Medulla oblongata (tissue), 1 donor: ENCODE measurements at regions not wholly inside any gene's neighbourhood (a gene's known extent, or its start where the extent isn't known, plus 50 kb on each side); places are given as distances from the start of the nearest gene placed in this dataset.
"Not testable (repeated sequence)": the region's sequence is repeated elsewhere in the genome, so short reads cannot be mapped to it uniquely, and the experiment has no call there.

Source experiments
- DNase-seq: peaks from one replicate; pipeline ENCODE4 v3.0.0-alpha.2; 2015; ENCODE audit errors: extremely low spot score

DNA sequence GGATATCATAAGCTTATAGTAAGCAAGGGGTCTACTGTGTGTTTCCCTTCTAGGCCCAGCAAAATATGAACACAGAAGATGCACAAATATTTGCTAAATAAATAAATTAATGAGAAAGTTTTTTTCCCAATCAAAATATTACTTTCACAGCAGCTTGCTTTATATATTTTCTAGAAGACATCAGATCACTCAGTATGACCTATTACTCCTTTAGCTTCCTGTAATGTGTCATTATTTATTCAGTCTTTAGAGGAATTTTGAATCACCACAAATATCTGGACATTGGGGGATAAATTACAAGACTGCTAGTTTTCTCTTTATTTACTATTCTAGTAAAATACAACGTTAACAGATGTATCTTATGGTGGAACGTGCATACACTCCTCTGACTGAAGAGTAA is 765.8 kb upstream of the POM121L12 start:
- no peak for DNase-seq

DNA sequence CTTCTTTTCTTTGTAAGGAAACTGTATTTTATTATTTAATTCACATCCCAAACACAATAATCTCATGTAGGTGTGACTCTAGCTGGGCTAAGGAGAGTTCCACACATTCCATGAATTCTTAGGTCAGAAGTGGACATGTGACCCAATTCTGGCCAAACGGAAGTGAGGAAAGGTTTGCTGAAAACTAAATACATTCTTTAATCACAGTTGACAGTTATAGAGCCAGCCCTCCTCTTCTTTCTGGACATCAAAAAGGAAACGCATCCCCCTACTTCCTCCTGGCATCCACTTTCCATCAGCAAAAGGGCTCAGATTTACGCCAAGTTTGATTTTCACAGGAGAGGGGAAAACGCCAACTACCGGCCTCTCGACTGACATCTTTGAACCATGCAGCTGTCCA is 774.4 kb upstream of the POM121L12 start:
- DNase-seq = no peak

DNA sequence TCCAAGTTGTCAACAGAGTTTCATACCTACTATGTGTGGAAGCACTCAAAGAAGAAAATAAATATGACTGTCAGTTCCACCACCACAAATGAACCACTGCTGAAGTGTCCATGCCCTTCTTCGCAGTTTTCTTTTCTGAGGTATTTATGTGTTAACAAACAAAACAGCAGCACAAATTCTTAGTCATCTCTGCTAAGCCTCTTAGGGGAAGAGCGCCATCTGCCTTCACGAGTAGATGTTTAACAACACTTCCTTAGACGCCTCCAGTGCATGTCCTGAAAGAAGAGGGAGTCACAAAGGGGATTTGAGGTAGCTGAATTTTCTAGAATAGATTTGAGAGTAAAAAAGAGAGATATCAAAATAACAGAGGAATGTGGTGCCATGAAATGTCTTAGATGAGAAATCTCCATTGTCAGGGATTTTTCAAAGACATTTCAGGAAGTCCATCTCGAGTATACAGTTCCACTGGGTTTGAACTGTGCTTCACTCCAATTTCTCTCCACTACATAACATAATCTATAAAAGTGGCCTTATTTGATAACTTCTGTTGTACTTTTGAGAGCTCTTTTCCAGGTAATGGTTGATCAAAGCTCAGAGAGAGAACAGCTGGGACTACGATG is 775.3 kb upstream of the POM121L12 start:
- DNase-seq = no peak

DNA sequence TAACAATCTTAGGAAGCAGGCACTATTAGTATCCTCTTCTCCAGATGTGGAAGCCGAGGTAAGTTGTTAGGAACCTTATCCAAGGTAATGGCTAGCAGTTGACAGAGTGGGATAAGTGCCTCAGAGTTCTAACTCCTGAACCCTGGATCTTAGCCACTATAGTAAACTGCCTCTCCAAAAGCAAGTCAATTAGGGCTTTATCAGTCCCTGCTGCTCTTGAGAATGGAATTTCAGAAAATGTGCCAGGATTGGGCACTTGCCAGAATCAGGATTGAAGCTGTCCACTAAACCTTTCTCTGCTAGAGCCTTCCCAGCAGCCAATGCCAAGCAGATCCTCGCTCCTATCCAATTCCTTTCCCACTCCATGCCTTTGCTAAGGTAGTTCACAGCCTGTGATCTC is 777.5 kb upstream of the POM121L12 start:
- DNase-seq = no peak

DNA sequence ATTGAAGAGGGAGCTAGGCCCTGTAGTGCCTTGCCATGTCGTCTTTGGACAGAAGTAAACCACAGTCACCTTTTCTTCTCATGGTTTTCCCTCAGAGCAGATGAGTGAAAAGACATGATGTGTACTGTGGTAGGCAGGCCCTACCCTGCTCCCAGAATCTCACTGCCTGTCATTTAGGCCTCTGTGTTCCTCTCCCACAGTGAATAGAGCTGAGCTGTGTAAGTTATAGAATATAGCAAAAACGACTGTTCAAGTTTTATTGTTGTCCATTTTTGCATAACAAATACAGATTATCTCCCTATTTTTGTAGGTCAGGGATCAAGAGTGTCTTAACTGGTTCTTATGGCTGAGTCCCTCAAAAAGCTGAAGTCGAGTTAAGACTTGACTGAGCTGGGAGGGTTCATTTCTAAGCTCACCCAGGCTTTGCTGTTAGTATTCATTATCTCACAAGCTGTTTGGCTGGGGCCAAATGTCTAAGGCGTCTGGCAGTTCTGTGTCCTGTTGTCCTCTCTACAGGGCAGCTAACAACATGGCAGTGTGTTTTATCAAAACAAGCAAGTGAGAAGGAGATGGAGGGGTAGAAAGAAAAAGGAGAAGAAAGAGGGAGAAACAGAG is 780.9 kb upstream of the POM121L12 start:
- no peak for DNase-seq

DNA sequence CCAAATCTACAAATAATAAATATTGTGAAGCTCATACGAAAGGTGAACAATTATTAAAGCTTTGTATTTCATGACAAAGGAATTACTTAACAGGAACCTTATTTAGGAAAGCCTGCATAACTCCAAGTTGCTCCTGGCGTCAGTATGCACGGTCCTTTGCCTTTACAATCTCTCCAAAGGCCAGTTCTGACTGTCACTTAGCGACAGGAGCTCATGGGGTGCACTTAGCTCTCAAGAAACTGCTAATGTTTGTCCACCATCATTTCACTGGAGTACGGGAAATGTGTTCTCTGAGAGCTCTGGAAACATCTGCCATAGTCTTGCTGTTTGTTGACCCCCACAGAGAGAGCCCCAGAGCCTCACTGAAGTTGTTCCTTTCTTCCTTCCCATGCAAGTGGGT is 781.5 kb upstream of the POM121L12 start:
- DNase-seq = no peak

DNA sequence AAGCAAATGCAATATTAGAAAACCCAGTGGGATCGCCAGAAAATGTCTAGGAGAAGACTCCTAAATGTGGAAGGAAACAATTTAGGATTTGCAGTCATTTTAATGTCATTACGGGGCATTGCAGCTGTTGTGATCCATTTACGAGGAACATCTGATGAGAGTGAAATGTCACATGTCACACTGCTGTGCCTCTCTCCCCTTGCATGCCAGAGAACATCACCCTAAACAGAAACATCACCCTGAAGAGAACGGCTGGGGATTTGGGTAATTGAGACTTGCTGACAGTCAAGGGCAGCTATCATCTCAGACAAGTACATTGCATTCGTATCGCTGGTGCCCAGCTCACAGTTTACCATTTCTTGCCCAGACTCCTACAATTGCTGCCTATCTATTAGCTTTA is 785.7 kb upstream of the POM121L12 start:
- DNase-seq = no peak

DNA sequence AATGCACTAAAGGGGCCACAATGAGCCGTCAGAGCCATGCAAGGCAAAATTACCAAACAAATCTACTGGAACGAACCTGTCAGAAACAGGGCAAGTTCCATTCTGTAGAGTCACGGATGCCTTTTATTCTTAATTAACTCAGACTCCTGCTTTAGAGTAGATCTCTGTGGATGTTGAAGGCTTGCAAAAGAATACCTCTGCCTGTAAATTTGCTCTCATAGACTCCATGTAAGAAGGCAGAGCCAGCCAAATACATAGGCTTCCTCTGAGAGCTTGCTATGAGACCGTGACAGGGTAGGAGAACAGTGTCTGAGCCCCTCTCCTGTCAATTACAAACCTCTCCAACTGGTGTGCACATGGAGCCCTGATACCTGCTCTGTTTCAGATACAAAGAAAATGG is 787.9 kb upstream of the POM121L12 start:
- no peak for DNase-seq

DNA sequence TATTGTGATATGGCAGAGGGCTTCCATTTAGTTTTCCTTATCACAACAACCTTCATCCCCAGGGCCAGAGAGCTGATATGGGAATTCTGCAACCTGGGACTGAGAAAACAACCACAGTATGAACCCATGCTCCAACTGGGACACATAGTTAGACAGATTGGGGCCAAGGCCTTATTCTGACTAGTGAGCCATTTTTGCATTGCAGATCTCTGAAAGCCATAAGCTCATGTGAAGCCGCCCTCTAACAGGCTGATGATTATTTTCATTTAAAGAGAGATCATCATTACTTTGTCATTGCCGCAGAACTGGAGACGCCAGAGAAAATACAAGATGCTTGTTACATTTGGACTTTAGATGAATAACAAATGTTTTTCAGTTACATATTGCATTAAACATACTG is 791.7 kb upstream of the POM121L12 start:
- no peak for DNase-seq

DNA sequence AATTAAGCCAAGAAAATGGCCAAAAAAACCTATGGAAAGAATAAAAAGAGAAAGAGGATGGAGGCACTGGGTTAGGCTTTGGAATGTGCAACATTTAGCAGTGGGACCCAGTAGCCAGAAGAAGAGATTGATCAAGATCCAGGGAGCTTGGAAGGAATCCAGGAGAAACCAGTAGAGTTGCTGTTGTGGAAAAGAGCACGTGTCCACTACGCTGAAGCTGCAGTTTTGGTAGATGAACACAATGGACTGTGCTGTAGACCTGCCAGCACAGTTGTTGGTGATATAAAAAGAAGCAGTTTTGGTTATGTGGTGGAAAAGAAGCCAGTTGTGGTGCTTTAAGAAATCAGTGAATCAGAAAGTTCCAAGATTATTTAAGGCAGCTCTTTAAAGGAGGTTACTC is 802.2 kb upstream of the POM121L12 start:
- no peak for DNase-seq

DNA sequence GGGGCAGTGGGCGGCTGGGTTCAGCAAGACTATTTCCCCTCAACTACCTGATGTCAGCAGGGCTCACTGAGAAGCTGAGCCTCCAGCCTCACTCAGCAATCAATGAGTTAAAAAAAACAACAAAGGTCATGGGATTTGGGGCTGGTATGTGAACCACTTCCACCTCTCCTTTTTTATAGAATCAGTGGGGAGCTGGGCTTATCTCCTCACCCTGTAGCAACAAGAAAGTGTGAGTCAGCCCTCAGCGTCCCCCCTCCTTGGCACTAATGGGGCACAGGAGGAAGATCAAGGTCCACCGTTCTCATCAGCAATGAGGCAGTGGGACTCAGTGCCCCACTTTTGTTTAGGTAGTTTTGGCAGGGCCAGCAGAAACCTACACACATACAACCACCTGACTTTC is 823.5 kb upstream of the POM121L12 start:
- DNase-seq = no peak

DNA sequence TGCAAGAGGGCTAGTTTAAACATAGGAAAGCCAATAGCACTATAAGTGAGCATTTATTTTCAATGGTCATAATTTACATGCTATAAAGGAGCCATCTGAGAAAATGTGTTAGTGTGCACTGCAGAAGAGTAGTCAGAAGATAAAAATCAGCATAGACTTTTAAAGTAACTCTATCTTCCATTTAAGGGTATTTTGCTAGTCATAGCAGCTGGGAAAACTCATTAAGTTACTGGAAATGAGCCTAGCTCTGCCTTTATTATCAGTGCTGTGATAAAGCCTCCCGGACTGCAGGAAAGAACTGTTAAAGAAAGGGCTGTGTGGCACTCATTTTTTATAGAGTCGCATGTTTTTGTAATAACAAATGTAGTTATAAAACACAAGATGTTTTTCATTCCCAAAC is 825.8 kb upstream of the POM121L12 start:
- no peak for DNase-seq

DNA sequence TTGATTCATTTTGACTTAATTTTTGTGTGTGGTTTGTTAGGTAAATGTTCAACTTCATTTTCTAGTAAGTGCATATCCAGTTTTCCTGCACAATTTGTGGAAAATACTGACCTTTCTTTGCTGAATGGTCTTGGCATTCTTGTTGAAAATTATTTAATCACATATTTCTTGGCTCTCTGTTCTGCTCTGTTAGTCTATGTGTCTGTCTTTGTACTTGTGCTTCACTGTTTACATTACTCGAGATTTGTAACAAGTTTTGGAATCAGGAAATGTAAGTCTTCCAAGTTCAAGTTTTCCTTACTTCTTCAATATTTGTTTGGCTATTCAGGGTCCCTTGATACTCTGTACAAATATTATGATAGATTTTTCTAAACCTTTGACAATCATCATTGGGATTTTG is 838.2 kb upstream of the POM121L12 start:
- DNase-seq = no peak

DNA sequence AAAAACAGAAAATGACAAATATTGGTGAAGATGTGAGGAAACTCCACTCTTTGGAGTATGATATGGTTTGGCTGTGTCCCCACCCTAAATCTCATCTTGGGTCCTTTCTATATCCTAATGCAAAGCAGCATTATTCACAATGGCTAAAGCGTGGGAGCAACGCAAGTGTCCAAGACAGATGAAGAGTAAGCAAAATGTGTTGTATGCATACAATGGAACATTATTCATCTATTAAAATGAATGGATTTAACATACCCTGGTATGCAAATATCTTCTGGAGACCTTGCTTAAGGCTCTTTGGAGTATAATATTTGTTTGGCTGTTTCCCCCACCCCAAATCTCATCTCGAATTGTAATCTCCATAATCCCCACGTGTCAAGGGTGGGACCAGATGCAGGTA is 839.8 kb upstream of the POM121L12 start:
- DNase-seq = no peak

DNA sequence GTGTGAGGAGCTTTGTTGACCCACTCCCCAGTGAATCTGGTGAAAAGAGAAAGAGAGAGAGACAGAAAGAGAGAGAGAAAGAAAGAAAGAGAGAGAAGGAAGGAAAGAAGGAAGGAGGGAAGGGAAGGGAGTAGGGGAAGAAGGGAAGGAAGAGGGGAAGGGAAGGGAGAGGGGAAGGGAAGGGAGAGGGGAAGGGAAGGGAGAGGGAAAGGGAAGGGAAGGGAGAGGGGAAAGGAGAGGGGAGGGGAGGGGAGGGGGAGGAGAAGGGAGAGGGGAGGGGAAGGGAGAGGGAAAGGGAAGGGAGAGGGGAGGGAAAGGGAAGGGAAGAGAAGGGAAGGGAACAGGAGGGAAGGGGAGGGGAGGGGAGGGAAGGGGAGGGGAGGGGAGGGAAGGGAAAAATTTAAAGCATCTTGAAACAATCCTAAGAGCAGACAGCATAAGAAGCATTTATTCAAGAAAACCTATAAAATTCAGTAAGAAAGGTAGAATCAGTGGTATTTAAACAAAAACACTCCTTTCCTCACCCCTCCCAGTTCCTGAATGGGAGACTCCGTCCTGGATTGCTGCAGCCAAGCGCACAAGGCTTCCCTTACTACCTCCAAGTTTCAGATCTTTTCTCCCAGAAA is 846.2 kb upstream of the POM121L12 start:
- DNase-seq = no peak

DNA sequence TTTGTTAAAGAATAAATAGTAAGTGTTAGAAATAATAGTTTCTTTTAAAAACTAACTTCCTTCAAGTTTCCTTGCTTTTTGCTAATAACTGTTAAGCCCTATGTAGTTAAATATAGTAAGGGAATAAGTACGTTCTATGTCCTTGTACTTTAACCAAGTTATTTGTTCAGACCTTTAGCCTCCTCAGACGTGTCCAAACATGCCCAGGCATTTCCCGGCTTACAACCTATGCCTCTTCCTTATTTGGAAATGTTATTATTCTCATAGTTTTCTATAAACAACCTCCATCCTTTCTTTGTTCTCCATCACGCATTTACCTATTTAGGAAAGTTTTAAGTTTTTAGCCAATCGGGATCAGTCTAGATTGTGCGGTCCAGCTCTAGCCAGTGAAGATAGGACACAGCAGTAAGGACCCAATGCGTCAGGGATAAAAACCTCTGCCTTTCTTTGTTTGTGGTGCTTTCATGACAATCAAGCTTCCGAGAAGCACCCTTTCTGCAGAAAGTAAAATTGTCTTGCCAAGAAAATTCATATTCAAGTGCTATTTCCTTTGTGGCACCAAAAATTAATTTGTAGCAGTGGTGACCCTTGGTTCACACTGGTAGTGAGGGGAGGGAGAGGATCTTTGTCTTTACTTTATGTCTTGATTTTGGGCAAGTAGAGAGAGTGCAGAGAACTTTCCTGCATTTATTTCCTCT is 851.3 kb upstream of the POM121L12 start:
- DNase-seq = no peak

DNA sequence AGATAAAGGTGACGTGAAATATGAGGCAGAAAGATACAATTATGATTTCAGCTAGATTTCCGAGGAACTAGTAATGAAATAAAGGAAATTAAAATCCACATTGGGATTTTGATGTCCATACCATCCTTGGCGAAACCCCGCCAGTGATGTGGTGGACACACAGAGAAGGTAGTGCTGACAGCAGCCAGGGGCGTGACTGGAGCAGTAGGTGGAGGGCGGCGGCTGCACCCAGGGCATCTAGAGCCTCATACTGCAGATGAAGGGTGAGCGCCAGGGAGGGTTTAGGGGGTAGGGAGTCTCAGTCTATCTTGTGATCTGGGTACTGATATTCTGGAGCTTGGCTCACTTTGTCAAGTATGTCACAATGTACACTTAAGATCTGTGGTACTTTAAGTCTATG is 855.5 kb upstream of the POM121L12 start:
- DNase-seq = no peak

DNA sequence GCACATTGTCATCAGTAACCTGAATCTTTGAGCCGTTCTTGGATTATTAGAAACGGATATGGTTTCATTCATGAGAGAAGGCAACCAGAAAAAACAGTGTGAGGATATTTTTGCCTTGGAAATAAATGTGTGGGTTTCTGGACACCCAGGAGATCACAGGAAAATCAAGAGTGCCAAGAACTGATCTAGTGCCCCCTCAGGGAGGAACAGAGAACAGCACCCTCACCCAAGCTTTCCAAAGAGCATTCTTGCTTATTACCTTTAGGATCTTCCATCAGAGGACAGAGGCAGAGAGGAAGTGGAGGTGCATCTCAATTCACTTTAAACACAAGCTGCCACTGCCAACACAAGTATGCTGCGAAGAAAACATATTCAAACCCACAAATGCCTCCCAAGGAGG is 851.5 kb upstream of the COBL start:
- DNase-seq = no peak

DNA sequence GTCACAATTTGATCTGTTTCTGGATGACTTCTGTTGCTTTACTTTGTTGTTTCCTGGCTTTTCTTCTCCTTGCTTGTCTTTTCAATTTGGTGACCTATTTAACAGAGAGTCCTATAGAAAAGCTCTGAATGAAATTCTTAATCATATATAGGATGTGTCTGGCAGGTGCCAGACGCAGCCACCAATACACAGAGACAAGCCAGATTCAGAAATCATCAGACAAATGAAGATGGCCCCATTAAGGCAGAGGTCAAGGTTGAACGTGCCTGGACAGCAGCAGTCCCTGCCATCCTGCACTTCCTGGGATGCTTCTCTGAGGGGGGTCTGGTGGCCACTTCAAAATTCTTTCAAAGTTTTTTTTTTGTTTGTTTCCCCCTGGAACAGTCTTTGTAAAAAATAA is 846.7 kb upstream of the COBL start:
- no peak for DNase-seq

DNA sequence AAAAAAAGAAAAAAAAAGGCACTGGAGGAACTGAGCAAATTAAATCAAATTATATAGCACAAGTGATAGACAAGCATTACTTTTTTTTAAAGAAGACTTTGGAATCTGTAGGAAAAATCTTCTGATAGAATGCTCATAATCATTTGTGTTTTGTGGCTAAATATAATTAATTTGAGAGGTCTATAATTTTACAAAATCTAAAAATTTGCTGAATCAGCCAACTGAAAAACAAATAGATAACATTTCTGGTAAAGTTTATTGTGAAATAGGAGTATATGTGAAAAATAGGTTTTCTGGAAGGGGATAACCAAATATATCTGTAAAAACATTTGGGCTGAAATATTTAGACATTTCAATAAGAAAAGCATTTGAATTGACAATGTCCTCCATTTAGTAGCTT is 844.9 kb upstream of the COBL start:
- no peak for DNase-seq

DNA sequence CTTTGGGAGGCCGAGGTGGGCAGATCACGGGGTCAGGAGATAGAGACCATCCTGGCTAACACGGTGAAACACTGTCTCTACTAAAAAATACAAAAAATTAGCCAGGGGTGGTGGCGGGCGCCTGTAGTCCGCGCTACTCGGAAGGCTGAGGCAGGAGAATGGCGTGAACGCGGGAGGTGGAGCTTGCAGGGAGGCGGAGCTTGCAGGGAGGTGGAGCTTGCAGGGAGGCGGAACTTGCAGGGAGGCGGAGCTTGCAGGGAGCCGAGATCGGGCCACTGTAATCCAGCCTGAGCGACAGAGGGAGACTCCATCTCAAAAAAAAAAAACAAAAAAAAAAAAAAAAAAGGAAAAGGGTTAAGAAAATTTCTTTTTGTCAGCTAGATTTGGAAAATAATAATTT is 842.8 kb upstream of the COBL start:
- not testable (repeated sequence) for DNase-seq

DNA sequence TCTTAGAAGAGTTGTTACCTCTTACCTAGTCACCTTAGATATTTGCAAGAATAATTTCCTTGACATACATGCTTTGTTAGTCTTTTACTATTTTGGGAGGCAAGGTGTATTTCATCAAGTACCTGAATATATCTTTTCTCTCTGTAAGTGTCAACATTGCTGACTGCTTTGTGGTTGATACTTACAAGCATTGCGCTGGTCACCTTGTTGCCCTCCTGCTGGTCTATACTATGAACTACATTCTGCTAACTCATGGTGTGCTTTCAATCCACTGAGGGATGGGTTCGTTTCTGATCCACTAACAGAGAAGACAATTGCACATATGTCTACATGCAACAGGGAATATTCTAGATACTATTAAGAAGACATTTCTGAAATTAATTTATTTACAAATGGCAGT is 837.8 kb upstream of the COBL start:
- no peak for DNase-seq

DNA sequence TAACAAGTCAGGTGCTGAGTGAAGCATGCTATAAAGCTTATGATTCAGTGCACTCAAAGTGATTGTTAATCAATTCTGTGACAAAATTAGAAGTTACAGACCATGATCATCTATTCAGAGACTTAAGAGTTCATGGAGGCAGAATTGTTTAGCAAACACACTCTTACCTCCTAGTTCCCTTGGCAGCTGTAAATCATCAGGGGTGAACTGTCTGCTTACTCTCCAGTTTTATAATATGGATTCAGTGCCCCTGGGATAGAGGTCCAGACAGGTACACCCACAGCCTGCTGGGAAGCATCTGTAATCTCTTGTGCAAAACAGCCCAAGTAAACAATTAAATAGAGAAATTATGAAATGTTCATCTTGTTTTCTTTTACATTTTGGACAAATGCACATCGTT is 835.0 kb upstream of the COBL start:
- DNase-seq = no peak
